B cell (primary cell): ENCODE measurements at regions not wholly inside any gene's neighbourhood (a gene's known extent, or its start where the extent isn't known, plus 50 kb on each side); places are given as distances from the start of the nearest gene placed in this dataset.

Experiments
- ATAC-seq: fragments of 200-7000 bp; cut with Tn5 transposase; one replicate; pipeline ENCODE4 v1.10.0; 2021; ENCODE audit warnings: low read depth, mild to moderate bottlenecking, moderate number of reproducible peaks, moderate library complexity
- CTCF ChIA-PET: fragments of 350-600 bp; sonication (Branson Sonifier 250); formaldehyde crosslinking; loops from one replicate; lab custom pipeline; 2021; ENCODE audit warnings: antibody characterized with exemption, inconsistent platforms; lab: Charles Lee
- POLR2A ChIA-PET: fragments of 350-600 bp; sonication (Branson Sonifier 250); formaldehyde crosslinking; loops from one replicate; lab custom pipeline; 2021; ENCODE audit warnings: antibody characterized with exemption; lab: Charles Lee
- DNase-seq: peaks from one replicate; pipeline ENCODE4 v3.0.0; 2013
- H2AFZ ChIP-seq: 2 replicates; pipeline ENCODE4 v1.6.1; 2012; ENCODE audit warnings: mild to moderate bottlenecking, low read depth, low read length; ENCODE audit not compliant: insufficient read depth, poor library complexity, severe bottlenecking
- H3K27ac ChIP-seq, 2 donors: 1 replicate in 1 of 2; 2 replicates in 1 of 2; pipeline ENCODE4 v1.5.1; 2012 to 2013; ENCODE audit warnings: low read length in 2 of 2, mild to moderate bottlenecking in 2 of 2, moderate library complexity in 1 of 2
- H3K27me3 ChIP-seq, 4 experiments: fragments of 200-600 bp in 1 of 4; sonication (generic) in 1 of 4; replicated peaks in 1 of 4; 1 replicate in 2 of 4; 2 replicates in 2 of 4; pipeline versions ENCODE4 v1.6.1 to v1.7.0; 2013 to 2016; ENCODE audit warnings: low read length in 3 of 4, mild to moderate bottlenecking in 2 of 4, mixed read lengths in 1 of 4, moderate library complexity in 1 of 4; ENCODE audit not compliant: insufficient read depth in 4 of 4, control insufficient read depth in 3 of 4; ENCODE audit errors: control extremely low read depth in 1 of 4
- H3K36me3 ChIP-seq, 2 experiments: replicated peaks in 1 of 2; 1 replicate in 1 of 2; 2 replicates in 1 of 2; pipeline versions ENCODE4 v1.6.1 to v1.7.1; 2013; ENCODE audit warnings: low read length in 1 of 2; ENCODE audit not compliant: insufficient read depth in 2 of 2, control insufficient read depth in 1 of 2; ENCODE audit errors: control extremely low read depth in 1 of 2, extremely low read depth in 1 of 2
- H3K4me1 ChIP-seq, 2 donors: fragments of 200-600 bp in 1 of 2; sonication (generic) in 1 of 2; 1 replicate in 1 of 2; 2 replicates in 1 of 2; pipeline versions ENCODE4 v1.5.1 to v1.6.1; 2013 to 2017; ENCODE audit warnings: low read length in 2 of 2; ENCODE audit not compliant: control insufficient read depth in 2 of 2, insufficient read depth in 2 of 2
- H3K4me2 ChIP-seq: replicated peaks from 2 replicates; pipeline ENCODE3; 2012; ENCODE audit warnings: mild to moderate bottlenecking, low read depth, low read length; ENCODE audit not compliant: poor library complexity, severe bottlenecking
- H3K4me3 ChIP-seq, 5 experiments: fragments of 200-600 bp in 1 of 5; sonication (generic) in 1 of 5; 1 replicate in 3 of 5; 2 replicates in 2 of 5; pipeline versions ENCODE4 v1.5.1 to v1.7.0; 2011 to 2016; ENCODE audit warnings: low read length in 4 of 5, mild to moderate bottlenecking in 4 of 5, low read depth in 2 of 5, control low read depth in 1 of 5, moderate library complexity in 1 of 5; ENCODE audit not compliant: insufficient read depth in 1 of 5; ENCODE audit errors: control extremely low read depth in 1 of 5, extremely low read depth in 1 of 5
- H3K79me2 ChIP-seq: fragments of 200-600 bp; sonication (generic); one replicate; pipeline ENCODE4 v1.6.0; 2016; ENCODE audit warnings: low read length; ENCODE audit not compliant: control insufficient read depth, insufficient read depth
- H3K9ac ChIP-seq: fragments of 200-600 bp; sonication (generic); 2 replicates; pipeline ENCODE4 v1.6.1; 2017; ENCODE audit warnings: mild to moderate bottlenecking, low read length, moderate library complexity
- H3K9me3 ChIP-seq, 3 donors: one replicate each; pipeline versions ENCODE4 v1.6.1 to v1.7.1; 2013; ENCODE audit warnings: low read length in 2 of 3; ENCODE audit not compliant: control insufficient read depth in 2 of 3, insufficient read depth in 1 of 3; ENCODE audit errors: control extremely low read depth in 1 of 3
- H4K20me1 ChIP-seq: 2 replicates; pipeline ENCODE4 v1.6.0; 2012; ENCODE audit warnings: mild to moderate bottlenecking, low read length; ENCODE audit not compliant: insufficient read depth, control insufficient read depth, poor library complexity, severe bottlenecking
- H3K27ac Mint-ChIP-seq: one replicate; pipeline ENCODE4 v1.8.0; 2021; ENCODE audit warnings: mixed read lengths
- H3K27me3 Mint-ChIP-seq: one replicate; pipeline ENCODE4 v1.8.0; 2021; ENCODE audit warnings: mixed read lengths
- H3K4me1 Mint-ChIP-seq: one replicate; pipeline ENCODE4 v1.8.0; 2021; ENCODE audit warnings: mixed read lengths
- H3K4me3 Mint-ChIP-seq: one replicate; pipeline ENCODE4 v1.8.0; 2021; ENCODE audit warnings: mixed read lengths
- H3K9me3 Mint-ChIP-seq: one replicate; pipeline ENCODE4 v1.8.0; 2022; ENCODE audit warnings: mixed read lengths; ENCODE audit not compliant: insufficient read depth
- CTCF ChIP-seq: fragments of 200-600 bp; IDR thresholded peaks from one replicate; pipeline ENCODE4 v1.8.0; 2022; ENCODE audit warnings: antibody characterized with exemption, mild to moderate bottlenecking
- EZH2 ChIP-seq: IDR thresholded peaks from 2 replicates; pipeline ENCODE4 v1.6.1; 2012; ENCODE audit warnings: borderline replicate concordance, low read depth, mild to moderate bottlenecking, moderate library complexity, low read length; ENCODE audit not compliant: insufficient read depth, poor library complexity, severe bottlenecking
- WGBS: methylation state at CpG from one replicate; pipeline ENCODE4 v1.1.5; 2013; ENCODE audit warnings: missing lambda C conversion rate; ENCODE audit not compliant: insufficient coverage; 5-methylcytosine and 5-hydroxymethylcytosine counted together
- intact Hi-C: fragments of 100-400 bp; cut with micrococcal nuclease; formaldehyde crosslinking; loops from one replicate; pipeline ENCODE4 v1.10.0; 2022

GRCh38 chr14:97443412-97443811 lies 646.2 kb downstream of the VRK1 start:
- DNase-seq (no peak), ATAC-seq (no peak)
- Histone ChIP-seq H3K4me2 (no peak overlapping the region), H3K36me3 (no peaks in the 10 kb centered on the region), H3K4me1 (no peaks in the 10 kb centered on the region), H4K20me1 (no peaks in the 10 kb centered on the region), H3K27ac (no peak overlapping the region), H3K27me3 (no peaks in the 10 kb centered on the region), H2AFZ (no peak overlapping the region), H3K9me3 (peaks cover 0 to 4% (median 0%) of the 10 kb centered on the region in 3 donors), H3K4me3 (no peak overlapping the region), H3K9ac (no peak overlapping the region), H3K79me2 (no peaks in the 10 kb centered on the region)
- intact Hi-C loops = no loop called here
- Mint-ChIP-seq H3K4me3 (no peak overlapping the region), H3K27ac (no peak overlapping the region), H3K4me1 (no peaks in the 10 kb centered on the region), H3K27me3 (no peaks in the 10 kb centered on the region), H3K9me3 (no peaks in the 10 kb centered on the region)
- WGBS = 80% methylated on average over 3 of the region's 3 CpGs
- ChIA-PET CTCF (interaction anchor here (0.6 kb wide), 1 partner anchor 1757 kb away, joined by 3 read pairs; no protein-coding TSS in a partner anchor), POLR2A (no interaction called here)
- no peak for TF ChIP-seq CTCF
- no peak for TF ChIP-seq EZH2

- Mint-ChIP-seq H3K9me3 (no peaks in the 10 kb centered on the region), H3K27me3 (no peaks in the 10 kb centered on the region), H3K4me3 (no peak overlapping the region), H3K27ac (no peak overlapping the region), H3K4me1 (no peaks in the 10 kb centered on the region)
- H4K20me1 ChIP-seq = no peaks in the 10 kb centered on the region
- ChIA-PET POLR2A (no interaction called here), CTCF (no interaction called here)
- H3K27me3 ChIP-seq = no peaks in the 10 kb centered on the region
- DNase-seq = no peak
- H2AFZ ChIP-seq = no peak overlapping the region
- no peak overlapping the region for H3K9ac ChIP-seq
- 100% methylated on average over 1 of the region's 5 CpGs for WGBS
- H3K36me3 ChIP-seq = no peaks in the 10 kb centered on the region
- H3K9me3 ChIP-seq = peaks cover 0 to 4% (median 0%) of the 10 kb centered on the region in 3 donors
- H3K79me2 ChIP-seq = no peaks in the 10 kb centered on the region
- H3K27ac ChIP-seq = no peak overlapping the region
- H3K4me2 ChIP-seq = no peak overlapping the region
- intact Hi-C loops = no loop called here
- H3K4me3 ChIP-seq = no peak overlapping the region
- TF ChIP-seq EZH2 (no peak), CTCF (no peak)
- H3K4me1 ChIP-seq = no peaks in the 10 kb centered on the region
- no peak for ATAC-seq
These were observed 647.1 kb downstream of the VRK1 start for GRCh38 chr14:97444248-97444647.
